Muscle layer of duodenum (tissue), 2 donors: ENCODE measurements at regions not wholly inside any gene's neighbourhood (a gene's known extent, or its start where the extent isn't known, plus 50 kb on each side); places are given as distances from the start of the nearest gene placed in this dataset.

Source experiments
- H3K27ac ChIP-seq: one replicate; pipeline ENCODE4 v1.7.0; 2013; ENCODE audit warnings: mild to moderate bottlenecking, low read length
- H3K27me3 ChIP-seq: one replicate; pipeline ENCODE4 v1.7.0; 2013; ENCODE audit warnings: low read depth, mild to moderate bottlenecking, control low read depth, low read length
- H3K36me3 ChIP-seq, 2 donors: one replicate each; pipeline ENCODE4 v1.7.0; 2013; ENCODE audit warnings: low read length in 2 of 2, control low read depth in 1 of 2, mild to moderate bottlenecking in 1 of 2; ENCODE audit not compliant: insufficient read depth in 2 of 2, control insufficient read depth in 1 of 2
- H3K4me1 ChIP-seq, 2 donors: one replicate each; pipeline ENCODE4 v1.7.0; 2013; ENCODE audit warnings: low read length in 2 of 2, mild to moderate bottlenecking in 2 of 2, control low read depth in 1 of 2, moderate library complexity in 1 of 2; ENCODE audit not compliant: insufficient read depth in 2 of 2, control insufficient read depth in 1 of 2
- H3K4me3 ChIP-seq, 2 donors: one replicate each; pipeline ENCODE4 v1.7.0; 2013; ENCODE audit warnings: low read length in 2 of 2, low read depth in 1 of 2, mild to moderate bottlenecking in 1 of 2
- H3K9me3 ChIP-seq, 2 donors: one replicate each; pipeline ENCODE4 v1.7.0; 2013; ENCODE audit warnings: low read length in 2 of 2, control low read depth in 1 of 2, mild to moderate bottlenecking in 1 of 2; ENCODE audit not compliant: control insufficient read depth in 1 of 2
- donor health status: healthy.

DNA sequence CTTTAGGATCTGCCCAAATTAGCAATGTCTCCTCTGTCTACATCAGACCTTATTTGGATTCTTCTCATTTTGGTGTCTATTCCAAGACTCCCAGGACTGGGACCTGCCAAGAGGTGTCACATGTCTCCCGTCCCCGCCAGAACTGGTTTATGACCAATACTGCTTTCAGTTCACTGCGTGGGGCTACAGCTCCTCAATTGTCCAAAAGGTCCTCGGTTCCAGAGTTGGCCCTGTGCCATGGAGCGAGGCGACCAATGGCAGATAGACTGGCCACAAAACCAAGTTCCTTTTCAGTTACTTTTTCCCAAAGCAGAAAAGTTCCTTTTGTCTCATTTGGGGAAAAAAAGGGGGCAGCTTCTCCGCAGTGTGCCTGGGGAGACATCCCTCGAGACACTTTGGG is 144.1 kb upstream of the ZNF236 start:
- no peaks in the 10 kb centered on the region for H3K9me3 ChIP-seq
- H3K27me3 ChIP-seq = no peaks in the 10 kb centered on the region
- no peaks in the 10 kb centered on the region for H3K36me3 ChIP-seq
- H3K4me3 ChIP-seq = no peak overlapping the region
- no peak overlapping the region for H3K27ac ChIP-seq
- H3K4me1 ChIP-seq = no peaks in the 10 kb centered on the region

GRCh38 chr18:76674596-76674995 is 147.8 kb upstream of the ZNF236 start:
- Histone ChIP-seq H3K9me3 (no peaks in the 10 kb centered on the region), H3K36me3 (no peaks in the 10 kb centered on the region), H3K4me1 (no peaks in the 10 kb centered on the region), H3K27ac (no peak overlapping the region), H3K27me3 (no peaks in the 10 kb centered on the region), H3K4me3 (no peak overlapping the region)

- no peaks in the 10 kb centered on the region for H3K36me3 ChIP-seq
- no peaks in the 10 kb centered on the region for H3K9me3 ChIP-seq
- H3K4me3 ChIP-seq = no peak overlapping the region
- no peaks in the 10 kb centered on the region for H3K27me3 ChIP-seq
- H3K27ac ChIP-seq = no peak overlapping the region
- H3K4me1 ChIP-seq = no peaks in the 10 kb centered on the region
Measured at GRCh38 chr18:76673281-76674185, 148.8 kb upstream of the ZNF236 start.

DNA sequence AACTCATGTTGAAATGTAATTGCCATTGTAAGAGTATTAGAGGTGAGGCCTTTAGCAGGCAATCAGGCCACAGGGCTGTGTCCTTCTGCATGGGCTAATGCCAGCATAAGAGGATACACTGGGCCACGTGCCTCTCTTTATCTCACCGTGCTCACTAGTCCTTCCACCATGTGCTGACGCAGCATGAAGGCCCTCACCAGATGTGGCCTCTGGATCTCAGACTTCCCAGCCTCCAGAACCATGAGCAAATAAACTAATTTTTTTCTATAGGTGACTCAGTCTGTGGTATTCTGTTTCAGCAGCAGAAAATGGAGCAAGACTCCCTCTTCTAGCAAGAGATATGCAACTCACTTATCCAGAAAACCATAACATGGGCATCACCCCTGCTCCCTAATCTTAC is 149.7 kb upstream of the ZNF236 start:
- no peaks in the 10 kb centered on the region for H3K4me1 ChIP-seq
- H3K27me3 ChIP-seq = no peaks in the 10 kb centered on the region
- H3K9me3 ChIP-seq = no peaks in the 10 kb centered on the region
- H3K4me3 ChIP-seq = no peak overlapping the region
- no peak overlapping the region for H3K27ac ChIP-seq
- no peaks in the 10 kb centered on the region for H3K36me3 ChIP-seq

GRCh38 chr18:76670564-76671288 is 151.6 kb upstream of the ZNF236 start:
- H3K27me3 ChIP-seq = no peaks in the 10 kb centered on the region
- no peak overlapping the region for H3K27ac ChIP-seq
- no peak overlapping the region for H3K4me3 ChIP-seq
- H3K9me3 ChIP-seq = no peaks in the 10 kb centered on the region
- H3K4me1 ChIP-seq = no peaks in the 10 kb centered on the region
- no peaks in the 10 kb centered on the region for H3K36me3 ChIP-seq

DNA sequence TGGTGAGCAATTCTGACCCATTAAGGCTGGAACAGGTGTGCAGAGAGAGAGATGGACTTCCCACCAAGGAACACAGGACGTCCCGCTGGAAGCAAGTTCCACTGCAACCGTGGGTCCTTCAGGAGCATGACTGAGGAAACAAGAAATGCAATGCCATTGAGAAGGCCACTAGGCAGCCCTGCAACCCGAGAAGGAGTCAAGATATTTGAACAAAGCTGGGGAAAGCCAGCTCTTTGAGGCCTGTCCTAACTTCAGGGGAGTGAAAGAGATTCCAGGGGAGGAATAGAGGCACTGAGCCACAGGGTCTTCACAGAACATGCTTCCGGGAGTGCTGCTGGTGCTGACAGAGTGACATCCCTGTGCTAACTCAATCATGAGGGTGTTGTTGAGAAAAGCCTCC is 153.8 kb upstream of the ZNF236 start:
- Histone ChIP-seq H3K4me3 (no peak overlapping the region), H3K27ac (no peak overlapping the region), H3K27me3 (no peaks in the 10 kb centered on the region), H3K9me3 (no peaks in the 10 kb centered on the region), H3K4me1 (no peaks in the 10 kb centered on the region), H3K36me3 (no peaks in the 10 kb centered on the region)

DNA sequence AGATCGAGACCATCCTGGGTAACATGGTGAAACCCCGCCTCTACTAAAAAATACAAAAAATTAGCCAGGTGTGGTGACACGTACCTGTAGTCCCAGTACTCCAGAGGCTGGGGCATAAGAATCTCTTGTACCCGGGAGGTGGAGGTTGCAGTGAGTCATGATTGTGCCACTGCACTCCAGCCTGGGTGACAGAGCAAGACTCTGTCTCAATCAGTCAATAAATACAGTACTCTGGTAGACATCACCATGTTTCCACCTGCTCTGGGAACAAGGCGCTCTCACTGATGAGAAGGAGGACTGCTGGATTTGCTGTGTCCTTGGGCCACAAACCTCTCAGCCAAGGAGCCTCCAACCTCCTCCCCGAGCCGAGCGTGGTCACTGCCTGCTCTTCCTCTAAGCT is 154.2 kb upstream of the ZNF236 start:
- Histone ChIP-seq H3K9me3 (no peaks in the 10 kb centered on the region), H3K4me1 (no peaks in the 10 kb centered on the region)

GRCh38 chr18:76667603-76668002 is 154.8 kb upstream of the ZNF236 start:
- Histone ChIP-seq H3K27ac (no peak overlapping the region), H3K4me1 (no peaks in the 10 kb centered on the region), H3K4me3 (no peak overlapping the region), H3K9me3 (no peaks in the 10 kb centered on the region), H3K36me3 (no peaks in the 10 kb centered on the region), H3K27me3 (no peaks in the 10 kb centered on the region)

More for the DNA sequence above, 154.2 kb upstream of the ZNF236 start:
- no peak overlapping the region for H3K27ac ChIP-seq
- H3K27me3 ChIP-seq = no peaks in the 10 kb centered on the region
- no peak overlapping the region for H3K4me3 ChIP-seq
- H3K36me3 ChIP-seq = no peaks in the 10 kb centered on the region

- Histone ChIP-seq H3K27me3 (no peaks in the 10 kb centered on the region), H3K4me3 (no peak overlapping the region), H3K36me3 (no peaks in the 10 kb centered on the region), H3K27ac (no peak overlapping the region), H3K9me3 (no peaks in the 10 kb centered on the region), H3K4me1 (no peaks in the 10 kb centered on the region)
Measured at GRCh38 chr18:76662626-76663025, 159.7 kb upstream of the ZNF236 start.

DNA sequence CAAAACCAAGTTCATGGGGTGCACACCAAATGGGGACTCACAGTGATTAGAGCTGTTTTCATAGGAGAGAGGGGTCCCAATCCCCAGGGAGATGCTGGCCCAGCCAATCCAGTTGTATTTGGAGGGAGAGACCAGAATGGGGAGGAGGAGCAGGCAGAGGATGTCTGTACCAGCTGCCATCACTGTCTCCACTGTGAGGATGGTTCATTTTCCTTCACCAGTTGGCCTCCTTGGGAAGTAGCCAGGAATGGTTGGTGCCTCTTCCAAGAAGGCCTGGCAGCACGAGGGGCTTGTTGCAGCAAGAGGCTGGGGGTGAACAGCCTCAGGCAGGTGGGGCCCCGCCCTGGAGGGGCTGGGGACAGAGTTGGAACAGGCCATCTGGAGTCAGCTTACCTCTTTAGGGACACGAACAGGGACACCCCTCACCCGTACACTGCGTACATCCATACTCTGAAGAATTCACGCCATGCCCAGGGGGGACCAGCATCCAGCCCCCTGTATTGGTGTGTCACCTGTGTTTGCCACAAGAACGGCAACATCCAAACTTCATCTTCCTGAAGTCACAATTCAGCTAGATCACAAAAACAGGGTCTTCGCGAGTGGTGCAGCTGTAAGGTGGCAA is 161.7 kb upstream of the ZNF236 start:
- no peaks in the 10 kb centered on the region for H3K27me3 ChIP-seq
- no peak overlapping the region for H3K27ac ChIP-seq
- no peaks in the 10 kb centered on the region for H3K9me3 ChIP-seq
- H3K4me3 ChIP-seq = no peak overlapping the region
- no peaks in the 10 kb centered on the region for H3K4me1 ChIP-seq
- H3K36me3 ChIP-seq = no peaks in the 10 kb centered on the region

GRCh38 chr18:76658627-76659026 is 163.6 kb upstream of the ZNF516 start:
- H3K27ac ChIP-seq = no peak overlapping the region
- H3K36me3 ChIP-seq = no peaks in the 10 kb centered on the region
- H3K27me3 ChIP-seq = no peaks in the 10 kb centered on the region
- no peak overlapping the region for H3K4me3 ChIP-seq
- no peaks in the 10 kb centered on the region for H3K9me3 ChIP-seq
- H3K4me1 ChIP-seq = no peaks in the 10 kb centered on the region
